Neutrophil (primary cell): ENCODE measurements at regions not wholly inside any gene's neighbourhood (a gene's known extent, or its start where the extent isn't known, plus 50 kb on each side); places are given as distances from the start of the nearest gene placed in this dataset.

Experiments
- H3K27ac ChIP-seq: fragments of 200-600 bp; sonication (generic); 2 replicates; pipeline ENCODE4 v1.5.1; 2016; ENCODE audit warnings: mild to moderate bottlenecking, moderate library complexity
- H3K27me3 ChIP-seq: fragments of 200-600 bp; sonication (generic); 2 replicates; pipeline ENCODE4 v1.6.0; 2016; ENCODE audit warnings: mild to moderate bottlenecking
- H3K36me3 ChIP-seq: fragments of 200-600 bp; sonication (generic); 2 replicates; pipeline ENCODE4 v1.5.1; 2017
- H3K4me1 ChIP-seq, 2 experiments: fragments of 200-600 bp in 1 of 2; sonication (generic) in 1 of 2; 1 replicate in 1 of 2; 2 replicates in 1 of 2; pipeline versions ENCODE4 v1.5.1 to v1.6.1; 2013 to 2016; ENCODE audit warnings: low read depth in 1 of 2, low read length in 1 of 2, mild to moderate bottlenecking in 1 of 2, moderate library complexity in 1 of 2; ENCODE audit not compliant: control insufficient read depth in 1 of 2, insufficient read depth in 1 of 2
- H3K4me3 ChIP-seq, 2 experiments: fragments of 200-600 bp in 1 of 2; sonication (generic) in 1 of 2; 1 replicate in 1 of 2; 2 replicates in 1 of 2; pipeline ENCODE4 v1.5.1; 2013 to 2016; ENCODE audit warnings: low read depth in 1 of 2, low read length in 1 of 2, mild to moderate bottlenecking in 1 of 2, moderate library complexity in 1 of 2
- H3K9me3 ChIP-seq: fragments of 200-600 bp; sonication (generic); 2 replicates; pipeline ENCODE4 v1.5.1; 2016
- TF ChIP-seq, protein P1 (sequence below): fragments of 200-600 bp; sonication (generic); IDR thresholded peaks from 2 replicates; pipeline ENCODE4 v1.5.1; 2016; ENCODE audit warnings: antibody characterized with exemption

GRCh38 chr5:39775797-39776365 is 351.1 kb upstream of the DAB2 start:
- no peaks in the 10 kb centered on the region for H3K9me3 ChIP-seq
- H3K4me1 ChIP-seq, result no peaks in the 10 kb centered on the region
- no peak overlapping the region for H3K27ac ChIP-seq
- H3K36me3 ChIP-seq, result no peaks in the 10 kb centered on the region
- H3K27me3 ChIP-seq, result no peaks in the 10 kb centered on the region
- TF ChIP-seq, protein P1, sequence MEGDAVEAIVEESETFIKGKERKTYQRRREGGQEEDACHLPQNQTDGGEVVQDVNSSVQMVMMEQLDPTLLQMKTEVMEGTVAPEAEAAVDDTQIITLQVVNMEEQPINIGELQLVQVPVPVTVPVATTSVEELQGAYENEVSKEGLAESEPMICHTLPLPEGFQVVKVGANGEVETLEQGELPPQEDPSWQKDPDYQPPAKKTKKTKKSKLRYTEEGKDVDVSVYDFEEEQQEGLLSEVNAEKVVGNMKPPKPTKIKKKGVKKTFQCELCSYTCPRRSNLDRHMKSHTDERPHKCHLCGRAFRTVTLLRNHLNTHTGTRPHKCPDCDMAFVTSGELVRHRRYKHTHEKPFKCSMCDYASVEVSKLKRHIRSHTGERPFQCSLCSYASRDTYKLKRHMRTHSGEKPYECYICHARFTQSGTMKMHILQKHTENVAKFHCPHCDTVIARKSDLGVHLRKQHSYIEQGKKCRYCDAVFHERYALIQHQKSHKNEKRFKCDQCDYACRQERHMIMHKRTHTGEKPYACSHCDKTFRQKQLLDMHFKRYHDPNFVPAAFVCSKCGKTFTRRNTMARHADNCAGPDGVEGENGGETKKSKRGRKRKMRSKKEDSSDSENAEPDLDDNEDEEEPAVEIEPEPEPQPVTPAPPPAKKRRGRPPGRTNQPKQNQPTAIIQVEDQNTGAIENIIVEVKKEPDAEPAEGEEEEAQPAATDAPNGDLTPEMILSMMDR, result no peak
- H3K4me3 ChIP-seq, result no peak overlapping the region

DNA sequence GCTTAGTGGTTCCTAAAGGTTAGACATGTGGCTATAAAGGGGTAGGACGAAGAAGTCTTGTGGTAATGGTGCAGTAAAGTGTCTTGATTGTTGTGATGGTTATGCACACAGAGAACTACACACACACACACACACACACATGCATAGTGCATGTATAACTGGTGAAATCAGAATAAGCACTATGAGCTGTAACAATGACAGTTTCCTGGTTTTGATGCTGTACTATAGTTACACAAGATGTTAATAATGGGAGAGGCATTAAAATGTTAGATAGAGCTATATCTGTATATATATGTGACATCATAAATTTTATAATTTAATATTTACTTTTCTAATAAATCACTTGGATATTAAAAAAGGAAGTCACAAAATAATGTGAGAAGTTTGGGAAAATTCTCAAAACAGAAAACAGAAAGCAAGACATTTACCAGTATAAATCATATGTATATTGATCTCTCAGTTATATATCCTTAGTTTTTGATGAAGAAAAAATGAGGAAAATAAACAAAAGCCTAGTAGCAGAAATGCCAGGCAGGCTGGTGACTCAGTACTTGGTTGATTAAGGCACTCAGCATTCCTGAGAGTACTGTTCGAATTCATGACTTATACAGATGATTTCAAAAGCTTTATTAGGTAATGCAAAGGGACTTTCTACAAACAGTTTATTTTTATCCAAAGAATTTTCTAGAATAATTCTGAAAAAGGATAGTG is 350.5 kb upstream of the DAB2 start:
- TF ChIP-seq, protein P1, result no peak
- H3K27ac ChIP-seq, result no peak overlapping the region
- H3K36me3 ChIP-seq, result no peaks in the 10 kb centered on the region
- H3K9me3 ChIP-seq, result no peaks in the 10 kb centered on the region
- H3K4me1 ChIP-seq, result no peaks in the 10 kb centered on the region
- H3K4me3 ChIP-seq, result no peak overlapping the region
- H3K27me3 ChIP-seq, result no peaks in the 10 kb centered on the region

DNA sequence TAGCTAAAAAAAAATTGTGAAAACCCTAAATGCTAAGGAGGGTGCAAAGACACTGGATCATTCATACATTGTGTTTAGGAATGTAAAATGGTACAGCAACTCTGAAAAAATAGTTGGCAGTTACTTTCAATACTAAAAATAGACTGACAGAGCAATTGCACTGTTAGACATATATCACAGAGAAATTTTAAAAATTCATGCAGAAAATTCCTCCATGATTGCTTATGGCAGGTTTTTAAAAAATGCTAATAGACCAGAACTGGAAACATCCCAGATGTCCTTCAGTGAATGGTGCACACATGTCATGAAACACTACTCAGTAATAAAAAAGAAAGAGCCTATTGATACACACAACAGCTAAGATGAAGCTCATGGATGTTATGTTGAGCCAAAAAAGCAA is 349.8 kb upstream of the DAB2 start:
- Histone ChIP-seq H3K36me3 (no peaks in the 10 kb centered on the region), H3K4me3 (no peak overlapping the region), H3K4me1 (no peaks in the 10 kb centered on the region), H3K27ac (no peak overlapping the region), H3K9me3 (no peaks in the 10 kb centered on the region), H3K27me3 (no peaks in the 10 kb centered on the region)
- TF ChIP-seq, protein P1, result no peak

GRCh38 chr5:39772307-39772706 is 347.5 kb upstream of the DAB2 start:
- Histone ChIP-seq H3K27ac (no peak overlapping the region), H3K27me3 (no peaks in the 10 kb centered on the region), H3K36me3 (no peaks in the 10 kb centered on the region), H3K4me1 (no peaks in the 10 kb centered on the region), H3K9me3 (no peaks in the 10 kb centered on the region), H3K4me3 (no peak overlapping the region)
- TF ChIP-seq, protein P1, result no peak

DNA sequence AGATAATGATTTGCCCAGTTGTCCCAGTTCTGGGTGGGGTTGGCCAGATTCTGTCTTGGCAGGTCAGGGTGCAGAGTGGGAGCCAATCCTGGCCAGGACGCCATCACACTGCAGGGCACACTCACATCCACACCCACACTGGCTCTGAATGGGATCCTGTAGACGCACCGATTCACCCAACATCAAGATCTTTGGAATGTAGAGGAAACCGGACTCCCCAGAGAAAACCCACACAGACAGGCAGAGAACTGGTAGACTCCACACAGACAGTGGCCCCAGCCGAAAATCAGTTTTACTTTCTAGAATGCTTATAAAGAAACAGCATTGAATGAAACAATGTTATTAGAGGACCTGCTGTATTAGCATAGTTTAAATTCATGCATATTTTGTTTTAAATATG is 343.1 kb upstream of the DAB2 start:
- no peaks in the 10 kb centered on the region for H3K36me3 ChIP-seq
- TF ChIP-seq, protein P1, result no peak
- H3K4me3 ChIP-seq, result no peak overlapping the region
- H3K27me3 ChIP-seq, result no peaks in the 10 kb centered on the region
- no peaks in the 10 kb centered on the region for H3K4me1 ChIP-seq
- H3K27ac ChIP-seq, result no peak overlapping the region
- no peaks in the 10 kb centered on the region for H3K9me3 ChIP-seq
